ENCODE measurements at regions not wholly inside any gene's neighbourhood (a gene's known extent, or its start where the extent isn't known, plus 50 kb on each side); places are given as distances from the start of the nearest gene placed in this dataset.
A peak's percentile ranks its signal among the peaks of the same experiment; 100 is the strongest.

GRCh38 chr5:8114597-8115266 is 245.8 kb downstream of the MTRR start:
- no peak overlapping the region for H3K4me3 Mint-ChIP-seq
- H3K36me3 Mint-ChIP-seq: no peaks in the 10 kb centered on the region
- H3K27ac Mint-ChIP-seq: no peak overlapping the region
- DNase-seq (no peak), ATAC-seq (no peak)
- no peaks in the 10 kb centered on the region for H3K4me1 Mint-ChIP-seq
- peaks cover 0 to 10% (median 2%) of the 10 kb centered on the region in 9 donors for H3K9me3 Mint-ChIP-seq
- H3K27me3 Mint-ChIP-seq: peaks cover 0 to 3% (median 0%) of the 10 kb centered on the region in 5 donors
- POLR2A ChIA-PET: no interaction called here

DNA sequence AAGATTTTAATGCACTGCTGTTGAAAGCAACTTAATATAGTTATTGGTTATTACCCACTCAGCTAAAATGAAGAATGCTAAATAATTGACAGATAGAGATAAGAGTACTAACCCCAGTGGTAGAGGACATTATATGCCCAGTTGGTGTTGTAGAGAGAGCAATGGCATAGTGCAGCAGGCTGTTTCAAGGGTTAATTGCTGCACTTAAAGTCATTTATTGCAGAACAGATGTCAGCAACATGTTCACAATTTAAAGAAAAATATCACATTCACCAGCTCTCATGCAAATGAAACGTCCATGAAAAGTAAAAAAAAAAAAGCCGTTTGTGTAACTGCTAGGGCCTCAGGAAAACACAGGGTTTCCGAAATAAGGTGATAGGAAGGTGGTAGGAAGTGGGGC is 254.6 kb downstream of the MTRR start:
- no peak overlapping the region for H3K27ac Mint-ChIP-seq
- H3K4me1 Mint-ChIP-seq: no peaks in the 10 kb centered on the region
- peaks cover 0 to 9% (median 1%) of the 10 kb centered on the region in 9 donors for H3K9me3 Mint-ChIP-seq
- ATAC-seq: no peak
- H3K36me3 Mint-ChIP-seq: no peaks in the 10 kb centered on the region
- peaks cover 0 to 2% (median 0%) of the 10 kb centered on the region in 5 donors for H3K27me3 Mint-ChIP-seq
- POLR2A ChIA-PET: no interaction called here
- no peak overlapping the region for H3K4me3 Mint-ChIP-seq
- DNase-seq: no peak

DNA sequence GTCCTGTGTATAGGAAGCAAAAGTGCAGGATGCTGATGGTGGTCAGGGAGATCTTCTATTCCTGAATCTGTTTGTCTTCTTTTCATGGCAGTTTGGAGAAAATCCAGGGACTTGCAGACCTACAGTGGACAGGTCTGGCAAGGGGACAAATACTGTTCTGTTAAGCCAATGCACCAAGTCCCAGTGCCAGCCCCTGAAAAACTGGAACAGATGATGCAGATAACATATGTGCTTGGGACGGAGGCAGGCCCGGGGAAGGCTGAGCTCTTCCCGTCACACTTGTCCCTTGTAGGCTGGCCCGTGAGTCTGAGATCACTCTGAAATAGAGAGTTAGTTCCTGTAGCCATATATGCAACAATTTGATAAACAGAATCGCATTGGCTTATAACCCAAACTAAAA is 265.7 kb downstream of the MTRR start:
- DNase-seq (no peak), ATAC-seq (no peak)
- Mint-ChIP-seq H3K27ac (no peak overlapping the region), H3K4me1 (no peaks in the 10 kb centered on the region), H3K4me3 (no peak overlapping the region), H3K36me3 (no peaks in the 10 kb centered on the region), H3K27me3 (no peaks in the 10 kb centered on the region), H3K9me3 (peaks cover 0 to 10% (median 0%) of the 10 kb centered on the region in 9 donors)
- POLR2A ChIA-PET: no interaction called here

GRCh38 chr5:8135742-8136141 is 266.8 kb downstream of the MTRR start:
- H3K4me3 Mint-ChIP-seq: no peak overlapping the region
- H3K36me3 Mint-ChIP-seq: no peaks in the 10 kb centered on the region
- DNase-seq (no peak), ATAC-seq (no peak)
- H3K9me3 Mint-ChIP-seq: peaks cover 0 to 10% (median 0%) of the 10 kb centered on the region in 9 donors
- H3K4me1 Mint-ChIP-seq: no peaks in the 10 kb centered on the region
- H3K27ac Mint-ChIP-seq: no peak overlapping the region
- no peaks in the 10 kb centered on the region for H3K27me3 Mint-ChIP-seq
- POLR2A ChIA-PET: no interaction called here

GRCh38 chr5:8136271-8136670 is 267.3 kb downstream of the MTRR start:
- H3K9me3 Mint-ChIP-seq: peaks cover 0 to 10% (median 0%) of the 10 kb centered on the region in 9 donors

DNA sequence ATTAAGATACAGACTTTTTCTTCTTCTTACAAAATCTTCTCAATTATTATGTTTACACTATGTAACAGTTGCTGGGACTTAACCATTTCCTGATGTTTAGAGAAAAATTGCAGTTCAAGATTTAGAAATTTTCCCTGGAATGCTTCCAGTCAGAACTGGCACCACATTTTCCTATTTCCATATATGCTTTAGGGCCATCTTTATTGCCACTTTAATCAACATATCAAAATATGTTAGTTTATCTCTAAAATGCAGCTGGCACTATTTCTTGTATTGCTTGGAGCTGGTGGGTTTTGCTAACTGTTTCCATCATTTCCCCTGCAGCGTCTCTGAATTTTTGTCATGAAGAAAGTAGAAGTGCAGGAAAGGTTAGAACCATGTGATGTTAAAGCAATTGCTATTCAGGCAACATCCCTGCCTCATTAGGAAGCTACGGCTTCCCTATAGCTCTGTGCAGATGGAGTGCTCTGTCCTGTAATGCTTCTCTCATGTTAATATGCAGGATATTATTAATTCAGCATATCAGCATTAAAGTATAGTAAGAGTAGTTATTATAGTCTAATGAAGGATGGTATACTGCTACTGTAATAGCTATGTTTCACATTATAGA is 269.1 kb downstream of the MTRR start:
- Mint-ChIP-seq H3K27me3 (no peaks in the 10 kb centered on the region), H3K4me1 (no peaks in the 10 kb centered on the region), H3K9me3 (peaks cover 0 to 2% (median 0%) of the 10 kb centered on the region in 9 donors), H3K36me3 (no peaks in the 10 kb centered on the region), H3K4me3 (no peak overlapping the region), H3K27ac (no peak overlapping the region)
- POLR2A ChIA-PET: no interaction called here
- DNase-seq: no peak
- ATAC-seq: no peak

More at GRCh38 chr5:8136271-8136670, 267.3 kb downstream of the MTRR start:
- Mint-ChIP-seq H3K36me3 (no peaks in the 10 kb centered on the region), H3K4me1 (no peaks in the 10 kb centered on the region), H3K27me3 (no peaks in the 10 kb centered on the region), H3K4me3 (no peak overlapping the region), H3K27ac (no peak overlapping the region)
- POLR2A ChIA-PET: no interaction called here
- ATAC-seq: no peak
- DNase-seq: no peak

DNA sequence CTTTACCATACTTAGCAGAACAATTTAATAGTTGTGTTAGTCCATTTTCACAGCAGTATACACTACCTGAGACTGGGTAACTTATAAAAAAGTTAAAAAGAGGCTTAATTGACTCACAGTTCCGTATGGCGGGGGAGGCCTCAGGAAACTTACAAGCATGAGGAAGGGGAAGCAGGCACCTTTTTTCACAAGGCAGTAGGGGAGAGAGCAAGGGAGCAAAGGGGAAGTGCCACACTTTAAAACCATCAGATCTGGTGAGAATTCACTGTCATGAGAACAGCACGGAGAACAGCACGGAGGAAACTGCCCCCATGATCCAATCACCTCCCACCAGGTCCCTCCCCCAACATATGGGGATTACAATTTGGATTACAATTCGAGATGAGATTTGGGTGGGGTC is 269.9 kb downstream of the MTRR start:
- no peak for DNase-seq
- POLR2A ChIA-PET: no interaction called here
- Mint-ChIP-seq H3K9me3 (peaks cover 0 to 2% (median 0%) of the 10 kb centered on the region in 9 donors), H3K27ac (no peak overlapping the region), H3K4me3 (no peak overlapping the region), H3K4me1 (no peaks in the 10 kb centered on the region), H3K36me3 (no peaks in the 10 kb centered on the region), H3K27me3 (no peaks in the 10 kb centered on the region)
- no peak for ATAC-seq

DNA sequence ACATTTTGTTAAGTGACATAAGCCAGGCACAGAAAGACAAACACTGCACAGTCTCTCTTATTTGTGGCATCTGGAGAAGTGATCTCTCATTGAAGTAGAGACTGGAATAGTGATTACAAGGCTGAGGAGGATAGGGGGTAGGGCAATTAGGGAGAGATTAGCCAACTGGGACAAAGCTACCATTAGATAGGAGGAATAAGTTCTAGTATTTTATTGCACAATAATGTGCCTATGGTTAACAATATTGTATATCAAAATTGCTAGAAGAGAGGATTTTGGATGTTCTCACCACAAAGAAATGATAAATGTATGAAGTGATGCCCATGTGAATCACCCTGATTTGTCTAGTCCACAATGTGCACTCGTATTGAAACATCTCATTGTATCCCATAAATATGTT is 281.8 kb downstream of the MTRR start:
- POLR2A ChIA-PET: no interaction called here
- Mint-ChIP-seq H3K27me3 (no peaks in the 10 kb centered on the region), H3K4me3 (no peak overlapping the region), H3K9me3 (peaks cover 0 to 7% (median 4%) of the 10 kb centered on the region in 9 donors), H3K4me1 (no peaks in the 10 kb centered on the region), H3K27ac (no peak overlapping the region), H3K36me3 (no peaks in the 10 kb centered on the region)
- ATAC-seq (no peak), DNase-seq (no peak)

DNA sequence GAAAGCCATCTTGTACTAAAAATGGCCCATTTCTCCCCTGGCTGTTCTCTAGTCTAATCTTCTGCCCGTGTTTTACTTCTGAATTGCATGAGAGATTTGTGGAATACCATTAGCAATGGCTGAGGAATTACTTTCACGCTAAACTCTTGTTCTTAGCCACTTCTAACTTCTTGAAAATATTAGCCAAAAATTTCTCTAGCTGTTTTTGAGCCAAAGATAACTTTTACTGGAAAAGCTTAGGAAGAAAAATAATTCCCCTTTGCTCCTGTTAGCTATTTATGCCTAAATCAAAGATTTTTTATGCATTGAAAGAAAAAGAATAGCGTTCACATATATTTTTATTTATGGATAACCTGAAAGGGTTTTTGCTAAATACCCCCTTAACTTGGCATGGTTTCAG is 287.8 kb downstream of the MTRR start:
- H3K4me3 Mint-ChIP-seq: no peak overlapping the region

DNA sequence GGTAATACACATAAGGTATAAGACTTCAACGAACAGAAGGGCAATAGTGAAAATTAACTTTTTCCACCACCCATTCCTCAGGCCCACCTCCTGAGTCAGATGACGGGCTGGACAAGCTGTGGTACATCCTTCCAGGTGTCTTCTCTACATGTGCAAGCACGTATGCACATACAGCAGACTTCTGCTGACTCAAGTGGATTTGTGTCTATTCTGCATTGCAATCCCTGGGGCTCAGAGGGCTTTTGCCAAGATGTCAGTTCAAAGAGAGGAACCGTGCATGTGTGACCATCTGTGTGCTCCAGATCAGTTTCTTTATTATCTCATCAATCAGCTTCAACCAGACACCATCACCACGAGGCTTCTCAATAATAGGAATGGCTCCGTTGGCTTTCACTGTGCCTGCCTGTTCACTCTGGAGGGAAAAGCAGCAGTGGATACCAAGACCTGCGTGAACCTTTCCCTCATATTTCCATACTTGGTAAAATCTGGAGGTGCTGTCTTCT is 288.4 kb downstream of the MTRR start:
- no peaks in the 10 kb centered on the region for H3K36me3 Mint-ChIP-seq
- POLR2A ChIA-PET: no interaction called here
- no peaks in the 10 kb centered on the region for H3K27me3 Mint-ChIP-seq
- no peak overlapping the region for H3K4me3 Mint-ChIP-seq
- no peak overlapping the region for H3K27ac Mint-ChIP-seq
- H3K9me3 Mint-ChIP-seq: peaks cover 0 to 11% (median 2%) of the 10 kb centered on the region in 9 donors
- no peak for DNase-seq
- no peaks in the 10 kb centered on the region for H3K4me1 Mint-ChIP-seq
- no peak for ATAC-seq

More for the DNA sequence above, 287.8 kb downstream of the MTRR start:
- Mint-ChIP-seq H3K27me3 (no peaks in the 10 kb centered on the region), H3K27ac (no peak overlapping the region), H3K36me3 (no peaks in the 10 kb centered on the region), H3K9me3 (peaks cover 0 to 11% (median 2%) of the 10 kb centered on the region in 9 donors), H3K4me1 (no peaks in the 10 kb centered on the region)
- DNase-seq (no peak), ATAC-seq (no peak)
- POLR2A ChIA-PET: no interaction called here

GRCh38 chr5:8176101-8176693 is 307.2 kb downstream of the MTRR start:
- Mint-ChIP-seq H3K27ac (no peak overlapping the region), H3K4me1 (no peaks in the 10 kb centered on the region), H3K4me3 (no peak overlapping the region), H3K36me3 (no peaks in the 10 kb centered on the region), H3K9me3 (peaks cover 0 to 15% (median 2%) of the 10 kb centered on the region in 9 donors), H3K27me3 (peaks cover 0 to 5% (median 0%) of the 10 kb centered on the region in 5 donors)
- ATAC-seq (no peak), DNase-seq (no peak)
- POLR2A ChIA-PET: no interaction called here

GRCh38 chr5:8184455-8185063 is 315.6 kb downstream of the MTRR start:
- no peak overlapping the region for H3K27ac Mint-ChIP-seq
- no peaks in the 10 kb centered on the region for H3K4me1 Mint-ChIP-seq
- ATAC-seq (no peak), DNase-seq (peak in 3 of 10 donors; percentile 1 to 8 (median 4))
- no peaks in the 10 kb centered on the region for H3K36me3 Mint-ChIP-seq
- no peak overlapping the region for H3K4me3 Mint-ChIP-seq
- POLR2A ChIA-PET: no interaction called here
- peaks cover 0 to 7% (median 0%) of the 10 kb centered on the region in 9 donors for H3K9me3 Mint-ChIP-seq
- peaks cover 0 to 11% (median 0%) of the 10 kb centered on the region in 5 donors for H3K27me3 Mint-ChIP-seq

DNA sequence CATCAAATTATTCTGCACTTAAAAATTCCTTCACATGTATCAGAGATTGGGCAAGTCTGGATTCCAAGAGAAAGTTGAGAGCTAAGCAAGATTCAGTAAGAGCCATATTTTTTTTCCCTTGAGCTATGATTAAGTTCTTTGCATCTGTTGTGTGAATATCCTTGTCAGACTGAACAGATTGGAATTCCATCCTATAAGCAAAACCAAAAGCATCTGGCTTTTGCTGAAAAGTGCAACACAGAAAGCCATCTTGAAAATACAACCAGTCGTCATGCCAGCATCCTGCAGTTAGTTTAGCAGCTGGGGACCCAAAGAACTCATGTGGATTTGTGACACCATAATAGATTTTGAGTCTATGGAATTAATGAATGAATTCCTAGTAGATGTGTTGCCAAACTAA is 316.9 kb downstream of the MTRR start:
- Mint-ChIP-seq H3K27ac (no peak overlapping the region), H3K27me3 (peaks cover 0 to 9% (median 0%) of the 10 kb centered on the region in 5 donors), H3K36me3 (no peaks in the 10 kb centered on the region), H3K4me1 (no peaks in the 10 kb centered on the region), H3K4me3 (no peak overlapping the region), H3K9me3 (peaks cover 0 to 7% (median 0%) of the 10 kb centered on the region in 9 donors)
- ATAC-seq (no peak), DNase-seq (no peak)
- POLR2A ChIA-PET: no interaction called here

Data from naive thymus-derived CD8-positive, alpha-beta T cell (primary cell).